Osteocyte (in vitro differentiated cells): ENCODE measurements at regions not wholly inside any gene's neighbourhood (a gene's known extent, or its start where the extent isn't known, plus 50 kb on each side); places are given as distances from the start of the nearest gene placed in this dataset.
A peak's percentile ranks its signal among the peaks of the same experiment; 100 is the strongest.
"Not testable (repeated sequence)": the region's sequence is repeated elsewhere in the genome, so short reads cannot be mapped to it uniquely, and the experiment has no call there.

Experiments used
- DNase-seq: peaks from one replicate; pipeline ENCODE4 v3.0.0; 2021; ENCODE audit warnings: mixed read lengths; ENCODE audit not compliant: unreplicated experiment; ENCODE audit errors: extremely low spot score
- H3K27ac Mint-ChIP-seq: one replicate; pipeline ENCODE4 v1.8.0; 2021; ENCODE audit warnings: mild to moderate bottlenecking, mixed read lengths; ENCODE audit not compliant: unreplicated experiment
- H3K27me3 Mint-ChIP-seq: one replicate; pipeline ENCODE4 v1.8.0; 2021; ENCODE audit warnings: mixed read lengths; ENCODE audit not compliant: unreplicated experiment
- H3K36me3 Mint-ChIP-seq: one replicate; pipeline ENCODE4 v1.8.0; 2021; ENCODE audit warnings: mixed read lengths; ENCODE audit not compliant: unreplicated experiment
- H3K4me1 Mint-ChIP-seq: one replicate; pipeline ENCODE4 v1.8.0; 2021; ENCODE audit warnings: mixed read lengths; ENCODE audit not compliant: unreplicated experiment
- H3K4me3 Mint-ChIP-seq: one replicate; pipeline ENCODE4 v1.8.0; 2021; ENCODE audit warnings: mild to moderate bottlenecking, moderate library complexity, mixed read lengths; ENCODE audit not compliant: unreplicated experiment
- H3K9me3 Mint-ChIP-seq: one replicate; pipeline ENCODE4 v1.8.0; 2021; ENCODE audit warnings: mixed read lengths; ENCODE audit not compliant: unreplicated experiment
- CTCF ChIP-seq: fragments of 200-600 bp; sonication (generic); IDR thresholded peaks from 2 replicates; pipeline ENCODE4 v1.5.0; 2021; ENCODE audit warnings: antibody characterized with exemption, mild to moderate bottlenecking, moderate library complexity

GRCh38 chr7:101679653-101680173, 50.6 kb upstream of the MYL10 start:
- H3K4me1 Mint-ChIP-seq: peaks cover 40% of the 10 kb centered on the region
- H3K27ac Mint-ChIP-seq: peak overlapping the region; percentile 14
- H3K9me3 Mint-ChIP-seq, H3K4me3 Mint-ChIP-seq, H3K36me3 Mint-ChIP-seq, H3K27me3 Mint-ChIP-seq, DNase-seq: not testable (repeated sequence)

- Mint-ChIP-seq H3K9me3 (no peaks in the 10 kb centered on the region), H3K27ac (peak overlapping the region; percentile 74), H3K4me3 (no peak overlapping the region), H3K4me1 (peaks cover 40% of the 10 kb centered on the region), H3K36me3 (no peaks in the 10 kb centered on the region), H3K27me3 (no peaks in the 10 kb centered on the region)
- DNase-seq: no peak
- no peak for TF ChIP-seq CTCF
These were observed 51.5 kb upstream of the MYL10 start for GRCh38 chr7:101680406-101681145.

GRCh38 chr7:101681170-101682007, 52.3 kb upstream of the MYL10 start:
- DNase-seq: peak; percentile 89
- TF ChIP-seq CTCF: no peak
- H3K27me3 Mint-ChIP-seq: no peaks in the 10 kb centered on the region
- peak overlapping the region; percentile 76 for H3K27ac Mint-ChIP-seq
- H3K36me3 Mint-ChIP-seq: no peaks in the 10 kb centered on the region
- no peaks in the 10 kb centered on the region for H3K9me3 Mint-ChIP-seq
- peaks cover 40% of the 10 kb centered on the region for H3K4me1 Mint-ChIP-seq
- no peak overlapping the region for H3K4me3 Mint-ChIP-seq

GRCh38 chr7:101684983-101685330, 55.9 kb upstream of the MYL10 start:
- Mint-ChIP-seq H3K4me1 (peaks cover 24% of the 10 kb centered on the region), H3K36me3 (no peaks in the 10 kb centered on the region), H3K9me3 (no peaks in the 10 kb centered on the region), H3K27ac (no peak overlapping the region), H3K4me3 (no peak overlapping the region), H3K27me3 (no peaks in the 10 kb centered on the region)
- no peak for DNase-seq
- TF ChIP-seq CTCF: no peak

GRCh38 chr7:101686030-101686429, 56.9 kb upstream of the MYL10 start:
- peaks cover 15% of the 10 kb centered on the region for H3K4me1 Mint-ChIP-seq
- H3K27me3 Mint-ChIP-seq: no peaks in the 10 kb centered on the region
- TF ChIP-seq CTCF: no peak

More at GRCh38 chr7:101686030-101686429, 56.9 kb upstream of the MYL10 start:
- no peak for DNase-seq
- H3K36me3 Mint-ChIP-seq: no peaks in the 10 kb centered on the region
- H3K4me3 Mint-ChIP-seq: no peak overlapping the region
- no peaks in the 10 kb centered on the region for H3K9me3 Mint-ChIP-seq
- H3K27ac Mint-ChIP-seq: no peak overlapping the region
